ENCODE measurements at regions not wholly inside any gene's neighbourhood (a gene's known extent, or its start where the extent isn't known, plus 50 kb on each side); places are given as distances from the start of the nearest gene placed in this dataset.

- TF ChIP-seq SP1 (IDR thresholded peaks at IDR 0.05) = no peak
- TF ChIP-seq CTCF (IDR thresholded peaks at IDR 0.05; ENCODE audit: low read depth, low read length, missing input control) = no peak
- TF ChIP-seq TAF1 (conservative IDR thresholded peaks at IDR 0.05) = no peak
- no peak for TF ChIP-seq REST (IDR thresholded peaks at IDR 0.05)
- TF ChIP-seq ZBTB33 (IDR thresholded peaks at IDR 0.05) = no peak
- no peak for TF ChIP-seq HNF4G (IDR thresholded peaks at IDR 0.05)
- TF ChIP-seq JUND (IDR thresholded peaks at IDR 0.05) = no peak
- no peak for TF ChIP-seq YY1 (IDR thresholded peaks at IDR 0.05)
- TF ChIP-seq ATF3 (IDR thresholded peaks at IDR 0.05) = no peak
Measured at GRCh38 chrX:122582280-122582974, 601.7 kb upstream of the GRIA3 start.
